Brain microvascular endothelial cell (primary cell): ENCODE measurements at regions not wholly inside any gene's neighbourhood (a gene's known extent, or its start where the extent isn't known, plus 50 kb on each side); places are given as distances from the start of the nearest gene placed in this dataset.
"Not testable (repeated sequence)": the region's sequence is repeated elsewhere in the genome, so short reads cannot be mapped to it uniquely, and the experiment has no call there.

Experiments
- DNase-seq: peaks from one replicate; pipeline ENCODE4 v3.0.0-alpha.2; 2020
- H3K27ac ChIP-seq: fragments of 250-450 bp; sonication (Bioruptor Pico); 2 replicates; pipeline ENCODE4 v1.5.1; 2020; ENCODE audit warnings: mild to moderate bottlenecking, moderate library complexity
- H3K27me3 ChIP-seq: fragments of 250-450 bp; sonication (Bioruptor Pico); replicated peaks from 2 replicates; pipeline ENCODE4 v1.5.1; 2020; ENCODE audit warnings: mild to moderate bottlenecking
- H3K36me3 ChIP-seq: fragments of 250-450 bp; sonication (Bioruptor Pico); replicated peaks from 2 replicates; pipeline ENCODE4 v1.5.1; 2020; ENCODE audit warnings: mild to moderate bottlenecking
- H3K4me3 ChIP-seq: 2 replicates; pipeline ENCODE4 v1.5.1; 2011; ENCODE audit warnings: low read depth, mild to moderate bottlenecking, control low read depth, low read length, moderate library complexity
- CTCF ChIP-seq: IDR thresholded peaks from 2 replicates; pipeline ENCODE4 v1.5.1; 2011; ENCODE audit warnings: low read depth, mild to moderate bottlenecking, moderate library complexity, low read length, control low read depth, inconsistent platforms; ENCODE audit errors: missing control alignments
- in situ Hi-C: cut with HindIII; loops from 2 replicates; pipeline ENCODE4 v1.10.0; 2017; ENCODE audit warnings: low sequenced_read_pairs, low pct_ligation_motif_present

- DNase-seq: no peak
- Histone ChIP-seq H3K36me3 (no peaks in the 10 kb centered on the region), H3K27me3 (no peaks in the 10 kb centered on the region), H3K27ac (no peak overlapping the region), H3K4me3 (no peak overlapping the region)
- TF ChIP-seq CTCF: no peak
- in situ Hi-C loops: no loop called here
Measured at GRCh38 chr16:13702614-13703013, 217.3 kb upstream of the ERCC4 start.

- in situ Hi-C loops: no loop called here
Measured at GRCh38 chr16:13708347-13709120, 211.4 kb upstream of the ERCC4 start.

GRCh38 chr16:13718748-13719147, 201.2 kb upstream of the ERCC4 start:
- no peaks in the 10 kb centered on the region for H3K36me3 ChIP-seq
- TF ChIP-seq CTCF: no peak
- H3K4me3 ChIP-seq: no peak overlapping the region
- no peak for DNase-seq
- in situ Hi-C loops: no loop called here
- H3K27ac ChIP-seq: no peak overlapping the region
- no peaks in the 10 kb centered on the region for H3K27me3 ChIP-seq

More at GRCh38 chr16:13708347-13709120, 211.4 kb upstream of the ERCC4 start:
- Histone ChIP-seq H3K27ac (no peak overlapping the region), H3K27me3 (no peaks in the 10 kb centered on the region), H3K4me3 (no peak overlapping the region), H3K36me3 (no peaks in the 10 kb centered on the region)
- DNase-seq: no peak
- TF ChIP-seq CTCF: no peak

GRCh38 chr16:13727943-13728342, 192.0 kb upstream of the ERCC4 start:
- in situ Hi-C loops: no loop called here
- no peak overlapping the region for H3K4me3 ChIP-seq
- no peak overlapping the region for H3K27ac ChIP-seq
- no peak for TF ChIP-seq CTCF
- no peaks in the 10 kb centered on the region for H3K36me3 ChIP-seq
- H3K27me3 ChIP-seq: no peaks in the 10 kb centered on the region
- DNase-seq: no peak

- in situ Hi-C loops: no loop called here
- no peak for DNase-seq
- Histone ChIP-seq H3K27ac (no peak overlapping the region), H3K27me3 (no peaks in the 10 kb centered on the region), H3K4me3 (no peak overlapping the region), H3K36me3 (no peaks in the 10 kb centered on the region)
- no peak for TF ChIP-seq CTCF
Measured at GRCh38 chr16:13733561-13733960, 186.4 kb upstream of the ERCC4 start.

- H3K4me3 ChIP-seq, in situ Hi-C loops: not testable (repeated sequence)
Measured at GRCh38 chr16:13739621-13740373, 180.2 kb upstream of the ERCC4 start.

More at GRCh38 chr16:13739621-13740373, 180.2 kb upstream of the ERCC4 start:
- not testable (repeated sequence) for H3K27me3 ChIP-seq, H3K36me3 ChIP-seq, DNase-seq, H3K27ac ChIP-seq
